H1 (cell line): ENCODE measurements at regions not wholly inside any gene's neighbourhood (a gene's known extent, or its start where the extent isn't known, plus 50 kb on each side); places are given as distances from the start of the nearest gene placed in this dataset.

Source experiments
- CTCF ChIA-PET: fragments of 300-600 bp; sonication (Branson Sonifier 250); formaldehyde crosslinking; loops from one replicate; lab custom pipeline; 2021; ENCODE audit not compliant: partially characterized antibody; lab: Charles Lee
- POLR2A ChIA-PET: fragments of 300-600 bp; sonication (Branson Sonifier 250); formaldehyde crosslinking; loops from one replicate; lab custom pipeline; 2021; ENCODE audit warnings: inconsistent platforms; ENCODE audit not compliant: partially characterized antibody; lab: Charles Lee
- DNase-seq, 2 experiments: peaks; one replicate each; pipeline versions ENCODE4 v3.0.0 to v3.0.0-alpha.2; 2010 to 2022; ENCODE audit warnings: low spot score in 2 of 2, low read depth in 1 of 2, mixed read lengths in 1 of 2
- FAIRE-seq: peaks from 2 replicates; lab custom pipeline; 2011; peaks lifted over from hg19 to GRCh38; lab: Jason Lieb, UNC
- H2AFZ ChIP-seq: 2 replicates; pipeline ENCODE4 v1.8.1; 2012; ENCODE audit warnings: low read length, inconsistent platforms
- H2AK5ac ChIP-seq: 2 replicates; pipeline ENCODE4 v1.6.1; 2013; ENCODE audit warnings: low read depth, low read length
- H2BK120ac ChIP-seq: replicated peaks from 2 replicates; pipeline ENCODE3; 2013; ENCODE audit warnings: low read depth, low read length, inconsistent platforms
- H2BK12ac ChIP-seq: 2 replicates; pipeline ENCODE4 v1.6.1; 2013; ENCODE audit warnings: low read depth, low read length
- H2BK15ac ChIP-seq: 2 replicates; pipeline ENCODE4 v1.6.1; 2013; ENCODE audit warnings: low read length
- H2BK20ac ChIP-seq: 2 replicates; pipeline ENCODE4 v1.6.1; 2013; ENCODE audit warnings: low read length
- H2BK5ac ChIP-seq: 2 replicates; pipeline ENCODE4 v1.6.1; 2013; ENCODE audit warnings: low read depth, low read length
- H3K14ac ChIP-seq: 2 replicates; pipeline ENCODE4 v1.6.1; 2013; ENCODE audit warnings: inconsistent platforms; ENCODE audit not compliant: insufficient read length
- H3K18ac ChIP-seq: 2 replicates; pipeline ENCODE4 v1.6.1; 2013; ENCODE audit warnings: low read length; ENCODE audit errors: extremely low read depth
- H3K23ac ChIP-seq: 2 replicates; pipeline ENCODE4 v1.6.1; 2013; ENCODE audit warnings: inconsistent platforms; ENCODE audit not compliant: insufficient read length
- H3K23me2 ChIP-seq: 2 replicates; pipeline ENCODE4 v1.6.1; 2013; ENCODE audit warnings: low read depth, low read length
- H3K27ac ChIP-seq: 2 replicates; pipeline ENCODE4 v1.6.1; 2011; ENCODE audit warnings: low read depth, low read length, inconsistent platforms
- H3K27me3 ChIP-seq, 4 experiments: replicated peaks in 1 of 4; 1 replicate in 1 of 4; 2 replicates in 3 of 4; pipeline versions ENCODE4 v1.6.1 to v1.8.1; 2011 to 2013; ENCODE audit warnings: low read length in 3 of 4, mild to moderate bottlenecking in 3 of 4, inconsistent platforms in 2 of 4, mixed read lengths in 2 of 4, moderate library complexity in 1 of 4; ENCODE audit not compliant: control insufficient read depth in 3 of 4, insufficient read depth in 3 of 4; ENCODE audit errors: extremely low read depth in 1 of 4
- H3K36me3 ChIP-seq, 4 experiments: 2 replicates each; pipeline versions ENCODE4 v1.6.1 to v1.8.1; 2011 to 2013; ENCODE audit warnings: mild to moderate bottlenecking in 4 of 4, low read length in 3 of 4, moderate library complexity in 2 of 4, control low read depth in 1 of 4, inconsistent platforms in 1 of 4; ENCODE audit not compliant: insufficient read depth in 4 of 4, control insufficient read depth in 2 of 4
- H3K4ac ChIP-seq: replicated peaks from 2 replicates; pipeline ENCODE3; 2013; ENCODE audit warnings: low read length, low read depth, mixed read lengths, inconsistent platforms; ENCODE audit not compliant: insufficient read length
- H3K4me1 ChIP-seq, 4 experiments: replicated peaks in 1 of 4; 1 replicate in 1 of 4; 2 replicates in 3 of 4; pipeline versions ENCODE4 v1.6.1 to v1.8.1; 2011 to 2013; ENCODE audit warnings: low read length in 3 of 4, inconsistent platforms in 2 of 4, mixed read lengths in 1 of 4; ENCODE audit not compliant: insufficient read depth in 4 of 4, control insufficient read depth in 3 of 4
- H3K4me2 ChIP-seq, 2 experiments: 2 replicates each; pipeline versions ENCODE4 v1.6.1 to v1.8.1; 2011 to 2013; ENCODE audit warnings: low read depth in 2 of 2, low read length in 2 of 2, control low read depth in 1 of 2, inconsistent platforms in 1 of 2, mild to moderate bottlenecking in 1 of 2; ENCODE audit not compliant: insufficient read depth in 1 of 2
- H3K4me3 ChIP-seq, 4 experiments: fragments of 200-600, 300-600 bp in 1 of 4; sonication (generic), shearing (Covaris generic), sonication (Bioruptor Twin) in 1 of 4; 2 replicates each; pipeline versions ENCODE4 v1.5.1 to v1.8.1; 2011 to 2016; ENCODE audit warnings: low read length in 4 of 4, low read depth in 3 of 4, control low read depth in 2 of 4, inconsistent platforms in 2 of 4, mild to moderate bottlenecking in 2 of 4, mixed read lengths in 1 of 4, moderate library complexity in 1 of 4; ENCODE audit not compliant: insufficient read depth in 2 of 4; ENCODE audit errors: extremely low read depth in 1 of 4
- H3K56ac ChIP-seq: replicated peaks from 2 replicates; pipeline ENCODE3; 2013; ENCODE audit warnings: low read depth, mild to moderate bottlenecking, mixed read lengths, low read length, inconsistent platforms; ENCODE audit not compliant: insufficient read length
- H3K79me1 ChIP-seq: 2 replicates; pipeline ENCODE4 v1.6.1; 2013; ENCODE audit warnings: low read depth, low read length, control low read depth
- H3K79me2 ChIP-seq, 2 experiments: 2 replicates each; pipeline versions ENCODE4 v1.6.1 to v1.8.1; 2012 to 2013; ENCODE audit warnings: low read length in 2 of 2, mild to moderate bottlenecking in 2 of 2, inconsistent platforms in 1 of 2; ENCODE audit not compliant: insufficient read depth in 2 of 2, control insufficient read depth in 1 of 2
- H3K9ac ChIP-seq, 4 experiments: replicated peaks in 1 of 4; 1 replicate in 1 of 4; 2 replicates in 3 of 4; pipeline versions ENCODE4 v1.6.1 to v1.8.1; 2011 to 2013; ENCODE audit warnings: low read depth in 3 of 4, low read length in 3 of 4, control low read depth in 2 of 4, mild to moderate bottlenecking in 2 of 4, moderate library complexity in 2 of 4, inconsistent platforms in 1 of 4; ENCODE audit errors: extremely low read depth in 1 of 4
- H3K9me3 ChIP-seq, 2 experiments: 2 replicates each; pipeline versions ENCODE4 v1.6.1 to v1.8.1; 2012 to 2013; ENCODE audit warnings: mild to moderate bottlenecking in 2 of 2, moderate library complexity in 2 of 2, control low read depth in 1 of 2, inconsistent platforms in 1 of 2, low read depth in 1 of 2, low read length in 1 of 2, mixed read lengths in 1 of 2; ENCODE audit not compliant: insufficient read depth in 2 of 2
- H4K20me1 ChIP-seq, 2 experiments: replicated peaks in 1 of 2; 2 replicates each; pipeline versions ENCODE3 to v1.8.1; 2011 to 2013; ENCODE audit warnings: inconsistent platforms in 2 of 2, low read length in 2 of 2, mild to moderate bottlenecking in 1 of 2; ENCODE audit not compliant: insufficient read depth in 2 of 2, control insufficient read depth in 1 of 2
- H4K5ac ChIP-seq: 2 replicates; pipeline ENCODE4 v1.6.1; 2013; ENCODE audit warnings: low read length, low read depth, mixed read lengths, inconsistent platforms; ENCODE audit not compliant: insufficient read length
- H4K8ac ChIP-seq: 2 replicates; pipeline ENCODE4 v1.8.0; 2013; ENCODE audit warnings: mild to moderate bottlenecking, moderate library complexity, low read length, inconsistent platforms; ENCODE audit not compliant: insufficient read depth; ENCODE audit errors: extremely low read depth
- H4K91ac ChIP-seq: replicated peaks from 2 replicates; pipeline ENCODE3; 2013; ENCODE audit warnings: low read length, mixed read lengths, inconsistent platforms; ENCODE audit not compliant: insufficient read length
- ASH2L ChIP-seq: fragments of 200-600, 300-600 bp; sonication (generic); IDR thresholded peaks from one replicate; pipeline ENCODE4 v1.7.1; 2017; ENCODE audit warnings: low read length
- CTBP2 ChIP-seq: IDR thresholded peaks from 2 replicates; pipeline ENCODE4 v1.7.0; 2011; ENCODE audit warnings: borderline replicate concordance, mild to moderate bottlenecking, moderate library complexity, mixed read lengths, low read length; ENCODE audit not compliant: insufficient read depth, insufficient read length
- EGR1 ChIP-seq: IDR thresholded peaks from 2 replicates; pipeline ENCODE4 v1.6.1; 2011; ENCODE audit warnings: low read depth, low read length, borderline replicate concordance
- GABPA ChIP-seq: IDR thresholded peaks from 2 replicates; pipeline ENCODE4 v1.6.1; 2011; ENCODE audit warnings: mild to moderate bottlenecking, low read length, moderate library complexity, borderline replicate concordance; ENCODE audit not compliant: insufficient read depth
- GTF2F1 ChIP-seq: IDR thresholded peaks from 2 replicates; pipeline ENCODE4 v1.6.1; 2012; ENCODE audit warnings: low read depth, low read length, improper control_type of control experiment, borderline replicate concordance
- HDAC2 ChIP-seq, 2 experiments: fragments of 300-600 bp in 1 of 2; sonication (generic) in 1 of 2; IDR thresholded peaks; 2 replicates each; pipeline ENCODE4 v1.6.1; 2011 to 2012; ENCODE audit warnings: low read depth in 2 of 2, low read length in 2 of 2, mild to moderate bottlenecking in 2 of 2, moderate library complexity in 2 of 2, borderline replicate concordance in 1 of 2, inconsistent platforms in 1 of 2
- KDM5A ChIP-seq: fragments of 200-600 bp; IDR thresholded peaks from 2 replicates; pipeline ENCODE4 v1.7.1; 2012; ENCODE audit warnings: mild to moderate bottlenecking, low read length, inconsistent platforms, mixed read lengths
- MAX ChIP-seq: IDR thresholded peaks from 2 replicates; pipeline ENCODE4 v1.6.1; 2012; ENCODE audit warnings: inconsistent platforms
- PHF8 ChIP-seq: fragments of 200-600 bp; sonication (generic); conservative IDR thresholded peaks from 2 replicates; pipeline ENCODE4 v1.7.1; 2012; ENCODE audit warnings: low read depth, mild to moderate bottlenecking, inconsistent platforms, low read length, moderate library complexity
- POLR2AphosphoS5 ChIP-seq: IDR thresholded peaks from 2 replicates; pipeline ENCODE4 v1.6.1; 2011; ENCODE audit warnings: low read depth, low read length
- RAD21 ChIP-seq, 2 experiments: IDR thresholded peaks in 1 of 2; conservative IDR thresholded peaks in 1 of 2; 2 replicates each; pipeline ENCODE4 v1.6.1; 2011; ENCODE audit warnings: low read depth in 2 of 2, low read length in 2 of 2, improper control_type of control experiment in 1 of 2, inconsistent platforms in 1 of 2, mild to moderate bottlenecking in 1 of 2, moderate library complexity in 1 of 2
- RXRA ChIP-seq: IDR thresholded peaks from 2 replicates; pipeline ENCODE4 v1.6.1; 2011; ENCODE audit warnings: low read depth, mild to moderate bottlenecking, low read length, moderate library complexity; ENCODE audit not compliant: insufficient read depth
- WGBS, 2 experiments: shearing (Covaris generic) in 1 of 2; methylation state at CpG; one replicate each; pipeline versions ENCODE4 v1.1.6 to v1.1.7; 2013 to 2015; ENCODE audit warnings: low lambda C conversion rate in 2 of 2, mixed read lengths in 2 of 2, inconsistent platforms in 1 of 2, low coverage in 1 of 2, missing lambda C conversion rate in 1 of 2; ENCODE audit not compliant: insufficient replicate concordance in 2 of 2, insufficient coverage in 1 of 2, insufficient read length in 1 of 2; ENCODE audit errors: extremely low coverage in 1 of 2, missing lambda C conversion rate in 1 of 2; 5-methylcytosine and 5-hydroxymethylcytosine counted together
- TF ChIP-seq, protein P1 (sequence below): IDR thresholded peaks from 2 replicates; pipeline ENCODE4 v1.6.1; 2011; ENCODE audit warnings: low read depth, mild to moderate bottlenecking, low read length; ENCODE audit not compliant: insufficient read depth

GRCh38 chr20:7505835-7506221, 434.4 kb downstream of the HAO1 start:
- H2AK5ac ChIP-seq = no peak overlapping the region
- no peak overlapping the region for H2BK20ac ChIP-seq
- H2AFZ ChIP-seq = no peak overlapping the region
- H3K4me1 ChIP-seq = peaks cover 0 to 3% (median 0%) of the 10 kb centered on the region in 4 experiments; a peak in 1 of 7 replicates
- no peaks in the 10 kb centered on the region for H3K9me3 ChIP-seq
- ChIA-PET CTCF (interaction anchor here (0.6 to 1.3 kb wide), 6 partner anchors 12 to 336 kb away, joined by 3 to 5 read pairs (median 3); no protein-coding TSS in a partner anchor), POLR2A (no interaction called here)
- no peak overlapping the region for H4K5ac ChIP-seq
- H4K91ac ChIP-seq = no peak overlapping the region
- no peak overlapping the region for H3K23ac ChIP-seq
- H3K27me3 ChIP-seq = no peaks in the 10 kb centered on the region
- no peak overlapping the region for H3K4me2 ChIP-seq
- WGBS, 2 experiments = 91% methylated on average over 4 of the region's 4 CpGs; no CpG with 5 or more reads in 1 of the 2 experiments
- no peaks in the 10 kb centered on the region for H3K23me2 ChIP-seq
- H3K9ac ChIP-seq = no peak overlapping the region
- H2BK120ac ChIP-seq = no peak overlapping the region
- no peak for FAIRE-seq
- no peak overlapping the region for H3K4ac ChIP-seq
- no peaks in the 10 kb centered on the region for H3K79me1 ChIP-seq
- no peak overlapping the region for H3K4me3 ChIP-seq
- H4K20me1 ChIP-seq = no peaks in the 10 kb centered on the region
- no peak overlapping the region for H2BK15ac ChIP-seq
- no peak overlapping the region for H3K27ac ChIP-seq
- H3K14ac ChIP-seq = no peak overlapping the region
- H4K8ac ChIP-seq = no peak overlapping the region
- H2BK5ac ChIP-seq = no peak overlapping the region
- H3K36me3 ChIP-seq = no peaks in the 10 kb centered on the region
- H2BK12ac ChIP-seq = no peak overlapping the region
- no peak for DNase-seq
- no peak overlapping the region for H3K18ac ChIP-seq
- no peak overlapping the region for H3K56ac ChIP-seq
- H3K79me2 ChIP-seq = no peaks in the 10 kb centered on the region
- no peak for TF ChIP-seq EGR1
- TF ChIP-seq, protein P1, sequence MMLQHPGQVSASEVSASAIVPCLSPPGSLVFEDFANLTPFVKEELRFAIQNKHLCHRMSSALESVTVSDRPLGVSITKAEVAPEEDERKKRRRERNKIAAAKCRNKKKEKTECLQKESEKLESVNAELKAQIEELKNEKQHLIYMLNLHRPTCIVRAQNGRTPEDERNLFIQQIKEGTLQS = no peak
- no peak for TF ChIP-seq PHF8
- TF ChIP-seq ASH2L = no peak
- TF ChIP-seq POLR2AphosphoS5 = no peak
- TF ChIP-seq MAX = no peak
- no peak for TF ChIP-seq GTF2F1
- TF ChIP-seq CTBP2 = no peak
- TF ChIP-seq GABPA = no peak
- no peak for TF ChIP-seq HDAC2 (IDR thresholded peaks at IDR 0.05; ENCODE audit: borderline replicate concordance in 1 of 2, low read depth in 2 of 2, low read length in 2 of 2)
- no peak for TF ChIP-seq RAD21 (IDR thresholded peaks at IDR 0.05 in 1 of 2, conservative IDR thresholded peaks at IDR 0.05 in 1 of 2; ENCODE audit: low read depth in 2 of 2, low read length in 2 of 2)
- no peak for TF ChIP-seq KDM5A
- TF ChIP-seq RXRA = no peak
